B cell (primary cell): ENCODE measurements at regions not wholly inside any gene's neighbourhood (a gene's known extent, or its start where the extent isn't known, plus 50 kb on each side); places are given as distances from the start of the nearest gene placed in this dataset.

Source experiments
- ATAC-seq: fragments of 200-7000 bp; cut with Tn5 transposase; one replicate; pipeline ENCODE4 v1.10.0; 2021; ENCODE audit warnings: low read depth, mild to moderate bottlenecking, moderate number of reproducible peaks, moderate library complexity
- CTCF ChIA-PET: fragments of 350-600 bp; sonication (Branson Sonifier 250); formaldehyde crosslinking; loops from one replicate; lab custom pipeline; 2021; ENCODE audit warnings: antibody characterized with exemption, inconsistent platforms; lab: Charles Lee
- POLR2A ChIA-PET: fragments of 350-600 bp; sonication (Branson Sonifier 250); formaldehyde crosslinking; loops from one replicate; lab custom pipeline; 2021; ENCODE audit warnings: antibody characterized with exemption; lab: Charles Lee
- DNase-seq: peaks from one replicate; pipeline ENCODE4 v3.0.0; 2013
- H2AFZ ChIP-seq: 2 replicates; pipeline ENCODE4 v1.6.1; 2012; ENCODE audit warnings: mild to moderate bottlenecking, low read depth, low read length; ENCODE audit not compliant: insufficient read depth, poor library complexity, severe bottlenecking
- H3K27ac ChIP-seq, 2 donors: 1 replicate in 1 of 2; 2 replicates in 1 of 2; pipeline ENCODE4 v1.5.1; 2012 to 2013; ENCODE audit warnings: low read length in 2 of 2, mild to moderate bottlenecking in 2 of 2, moderate library complexity in 1 of 2
- H3K27me3 ChIP-seq, 4 experiments: fragments of 200-600 bp in 1 of 4; sonication (generic) in 1 of 4; replicated peaks in 1 of 4; 1 replicate in 2 of 4; 2 replicates in 2 of 4; pipeline versions ENCODE4 v1.6.1 to v1.7.0; 2013 to 2016; ENCODE audit warnings: low read length in 3 of 4, mild to moderate bottlenecking in 2 of 4, mixed read lengths in 1 of 4, moderate library complexity in 1 of 4; ENCODE audit not compliant: insufficient read depth in 4 of 4, control insufficient read depth in 3 of 4; ENCODE audit errors: control extremely low read depth in 1 of 4
- H3K36me3 ChIP-seq, 2 experiments: replicated peaks in 1 of 2; 1 replicate in 1 of 2; 2 replicates in 1 of 2; pipeline versions ENCODE4 v1.6.1 to v1.7.1; 2013; ENCODE audit warnings: low read length in 1 of 2; ENCODE audit not compliant: insufficient read depth in 2 of 2, control insufficient read depth in 1 of 2; ENCODE audit errors: control extremely low read depth in 1 of 2, extremely low read depth in 1 of 2
- H3K4me1 ChIP-seq, 2 donors: fragments of 200-600 bp in 1 of 2; sonication (generic) in 1 of 2; 1 replicate in 1 of 2; 2 replicates in 1 of 2; pipeline versions ENCODE4 v1.5.1 to v1.6.1; 2013 to 2017; ENCODE audit warnings: low read length in 2 of 2; ENCODE audit not compliant: control insufficient read depth in 2 of 2, insufficient read depth in 2 of 2
- H3K4me2 ChIP-seq: replicated peaks from 2 replicates; pipeline ENCODE3; 2012; ENCODE audit warnings: mild to moderate bottlenecking, low read depth, low read length; ENCODE audit not compliant: poor library complexity, severe bottlenecking
- H3K4me3 ChIP-seq, 5 experiments: fragments of 200-600 bp in 1 of 5; sonication (generic) in 1 of 5; 1 replicate in 3 of 5; 2 replicates in 2 of 5; pipeline versions ENCODE4 v1.5.1 to v1.7.0; 2011 to 2016; ENCODE audit warnings: low read length in 4 of 5, mild to moderate bottlenecking in 4 of 5, low read depth in 2 of 5, control low read depth in 1 of 5, moderate library complexity in 1 of 5; ENCODE audit not compliant: insufficient read depth in 1 of 5; ENCODE audit errors: control extremely low read depth in 1 of 5, extremely low read depth in 1 of 5
- H3K79me2 ChIP-seq: fragments of 200-600 bp; sonication (generic); one replicate; pipeline ENCODE4 v1.6.0; 2016; ENCODE audit warnings: low read length; ENCODE audit not compliant: control insufficient read depth, insufficient read depth
- H3K9ac ChIP-seq: fragments of 200-600 bp; sonication (generic); 2 replicates; pipeline ENCODE4 v1.6.1; 2017; ENCODE audit warnings: mild to moderate bottlenecking, low read length, moderate library complexity
- H3K9me3 ChIP-seq, 3 donors: one replicate each; pipeline versions ENCODE4 v1.6.1 to v1.7.1; 2013; ENCODE audit warnings: low read length in 2 of 3; ENCODE audit not compliant: control insufficient read depth in 2 of 3, insufficient read depth in 1 of 3; ENCODE audit errors: control extremely low read depth in 1 of 3
- H4K20me1 ChIP-seq: 2 replicates; pipeline ENCODE4 v1.6.0; 2012; ENCODE audit warnings: mild to moderate bottlenecking, low read length; ENCODE audit not compliant: insufficient read depth, control insufficient read depth, poor library complexity, severe bottlenecking
- H3K27ac Mint-ChIP-seq: one replicate; pipeline ENCODE4 v1.8.0; 2021; ENCODE audit warnings: mixed read lengths
- H3K27me3 Mint-ChIP-seq: one replicate; pipeline ENCODE4 v1.8.0; 2021; ENCODE audit warnings: mixed read lengths
- H3K4me1 Mint-ChIP-seq: one replicate; pipeline ENCODE4 v1.8.0; 2021; ENCODE audit warnings: mixed read lengths
- H3K4me3 Mint-ChIP-seq: one replicate; pipeline ENCODE4 v1.8.0; 2021; ENCODE audit warnings: mixed read lengths
- H3K9me3 Mint-ChIP-seq: one replicate; pipeline ENCODE4 v1.8.0; 2022; ENCODE audit warnings: mixed read lengths; ENCODE audit not compliant: insufficient read depth
- EZH2 ChIP-seq: IDR thresholded peaks from 2 replicates; pipeline ENCODE4 v1.6.1; 2012; ENCODE audit warnings: borderline replicate concordance, low read depth, mild to moderate bottlenecking, moderate library complexity, low read length; ENCODE audit not compliant: insufficient read depth, poor library complexity, severe bottlenecking
- WGBS: methylation state at CpG from one replicate; pipeline ENCODE4 v1.1.5; 2013; ENCODE audit warnings: missing lambda C conversion rate; ENCODE audit not compliant: insufficient coverage; 5-methylcytosine and 5-hydroxymethylcytosine counted together
- intact Hi-C: fragments of 100-400 bp; cut with micrococcal nuclease; formaldehyde crosslinking; loops from one replicate; pipeline ENCODE4 v1.10.0; 2022
- TF ChIP-seq, protein P1 (sequence below): fragments of 200-600 bp; IDR thresholded peaks from one replicate; pipeline ENCODE4 v1.8.0; 2022; ENCODE audit warnings: antibody characterized with exemption, mild to moderate bottlenecking

- POLR2A ChIA-PET: no interaction called here
- H3K4me2 ChIP-seq: no peak overlapping the region
- no peak overlapping the region for H3K9ac ChIP-seq
- Mint-ChIP-seq H3K27ac (no peak overlapping the region), H3K4me3 (no peak overlapping the region), H3K4me1 (no peaks in the 10 kb centered on the region), H3K27me3 (peaks cover 43% of the 10 kb centered on the region), H3K9me3 (no peaks in the 10 kb centered on the region)
- intact Hi-C loops: no loop called here
- H3K4me1 ChIP-seq: no peaks in the 10 kb centered on the region
- WGBS: no CpG with 5 or more reads among the region's 3 CpGs
- no peak for DNase-seq
- H3K4me3 ChIP-seq: no peak overlapping the region
- H3K36me3 ChIP-seq: no peaks in the 10 kb centered on the region
- no peak overlapping the region for H2AFZ ChIP-seq
- no peak for TF ChIP-seq EZH2
- TF ChIP-seq, protein P1, sequence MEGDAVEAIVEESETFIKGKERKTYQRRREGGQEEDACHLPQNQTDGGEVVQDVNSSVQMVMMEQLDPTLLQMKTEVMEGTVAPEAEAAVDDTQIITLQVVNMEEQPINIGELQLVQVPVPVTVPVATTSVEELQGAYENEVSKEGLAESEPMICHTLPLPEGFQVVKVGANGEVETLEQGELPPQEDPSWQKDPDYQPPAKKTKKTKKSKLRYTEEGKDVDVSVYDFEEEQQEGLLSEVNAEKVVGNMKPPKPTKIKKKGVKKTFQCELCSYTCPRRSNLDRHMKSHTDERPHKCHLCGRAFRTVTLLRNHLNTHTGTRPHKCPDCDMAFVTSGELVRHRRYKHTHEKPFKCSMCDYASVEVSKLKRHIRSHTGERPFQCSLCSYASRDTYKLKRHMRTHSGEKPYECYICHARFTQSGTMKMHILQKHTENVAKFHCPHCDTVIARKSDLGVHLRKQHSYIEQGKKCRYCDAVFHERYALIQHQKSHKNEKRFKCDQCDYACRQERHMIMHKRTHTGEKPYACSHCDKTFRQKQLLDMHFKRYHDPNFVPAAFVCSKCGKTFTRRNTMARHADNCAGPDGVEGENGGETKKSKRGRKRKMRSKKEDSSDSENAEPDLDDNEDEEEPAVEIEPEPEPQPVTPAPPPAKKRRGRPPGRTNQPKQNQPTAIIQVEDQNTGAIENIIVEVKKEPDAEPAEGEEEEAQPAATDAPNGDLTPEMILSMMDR: no peak
- no peak for ATAC-seq
- H3K79me2 ChIP-seq: no peaks in the 10 kb centered on the region
- no peak overlapping the region for H3K27ac ChIP-seq
- peaks cover 0 to 2% (median 0%) of the 10 kb centered on the region in 3 donors for H3K9me3 ChIP-seq
- H3K27me3 ChIP-seq: peaks cover 0 to 5% (median 2%) of the 10 kb centered on the region in 4 experiments
- no peaks in the 10 kb centered on the region for H4K20me1 ChIP-seq
- CTCF ChIA-PET: no interaction called here
Observed at GRCh38 chr3:189056646-189057335, 115.0 kb upstream of the TPRG1 start.

- Histone ChIP-seq H3K4me1 (no peaks in the 10 kb centered on the region), H3K4me2 (no peak overlapping the region), H3K27ac (no peak overlapping the region), H3K9me3 (no peaks in the 10 kb centered on the region), H3K9ac (no peak overlapping the region), H3K36me3 (no peaks in the 10 kb centered on the region), H2AFZ (no peak overlapping the region), H4K20me1 (no peaks in the 10 kb centered on the region), H3K4me3 (no peak overlapping the region), H3K79me2 (no peaks in the 10 kb centered on the region), H3K27me3 (peaks cover 0 to 5% (median 2%) of the 10 kb centered on the region in 4 experiments)
- no peak for DNase-seq
- intact Hi-C loops: no loop called here
- ATAC-seq: no peak
- ChIA-PET POLR2A (no interaction called here), CTCF (no interaction called here)
- no peak overlapping the region for H3K4me3 Mint-ChIP-seq
- H3K4me1 Mint-ChIP-seq: no peaks in the 10 kb centered on the region
- TF ChIP-seq EZH2: no peak
- TF ChIP-seq, protein P1: no peak
- WGBS: no CpG with 5 or more reads among the region's 1 CpG
- H3K9me3 Mint-ChIP-seq: no peaks in the 10 kb centered on the region
- no peak overlapping the region for H3K27ac Mint-ChIP-seq
- peaks cover 43% of the 10 kb centered on the region for H3K27me3 Mint-ChIP-seq
Observed at GRCh38 chr3:189057369-189057768, 114.4 kb upstream of the TPRG1 start.
